Stomach (tissue), 4 donors: ENCODE measurements at regions not wholly inside any gene's neighbourhood (a gene's known extent, or its start where the extent isn't known, plus 50 kb on each side); places are given as distances from the start of the nearest gene placed in this dataset.

Source experiments
- CTCF ChIP-seq, 7 experiments: fragments of 450-650 bp in 4 of 7; fragments of 200-600 bp in 3 of 7; sonication (generic) in 3 of 7; IDR thresholded peaks; one replicate each; pipeline ENCODE4 v1.5.1; 2016 to 2019; ENCODE audit warnings: antibody characterized with exemption in 7 of 7, control low read depth in 2 of 7, mild to moderate bottlenecking in 1 of 7
- EP300 ChIP-seq: sonication (generic); formaldehyde crosslinking; IDR thresholded peaks from one replicate; pipeline ENCODE4 v1.6.1; 2017; ENCODE audit warnings: antibody characterized with exemption
- POLR2A ChIP-seq, 4 donors: fragments of 450-650 bp; IDR thresholded peaks; one replicate each; pipeline ENCODE4 v1.6.1; 2016; ENCODE audit warnings: antibody characterized with exemption in 4 of 4, control low read depth in 2 of 4, mild to moderate bottlenecking in 1 of 4, moderate library complexity in 1 of 4
- POLR2AphosphoS5 ChIP-seq, 3 donors: sonication (generic); formaldehyde crosslinking; IDR thresholded peaks; one replicate each; pipeline ENCODE4 v1.6.1; 2016; ENCODE audit warnings: antibody characterized with exemption in 3 of 3

- TF ChIP-seq CTCF (IDR thresholded peaks at IDR 0.05): no peak
- TF ChIP-seq POLR2A (IDR thresholded peaks at IDR 0.05): no peak
- no peak for TF ChIP-seq POLR2AphosphoS5 (IDR thresholded peaks at IDR 0.05)
- TF ChIP-seq EP300: no peak
These were observed 75.0 kb upstream of the SULF2 start for GRCh38 chr20:47860049-47860830.
